HEK293 (cell line): ENCODE measurements at regions not wholly inside any gene's neighbourhood (a gene's known extent, or its start where the extent isn't known, plus 50 kb on each side); places are given as distances from the start of the nearest gene placed in this dataset.

Source experiments
- CTCF ChIA-PET: fragments of 350-600 bp; formaldehyde crosslinking; extraction: SDS; loops from one replicate; lab custom pipeline; 2021; ENCODE audit warnings: antibody characterized with exemption; lab: Yijun Ruan, JAX
- POLR2A ChIA-PET: fragments of 300-600 bp; formaldehyde crosslinking; extraction: SDS; loops from one replicate; lab custom pipeline; 2020; ENCODE audit warnings: antibody characterized with exemption, inconsistent platforms; lab: Yijun Ruan, JAX
- H3K27ac ChIP-seq: fragments of 200-500 bp; sonication (Bioruptor generic); 2 replicates; pipeline ENCODE4 v1.5.1; 2014; ENCODE audit warnings: low read depth, low read length, control low read depth, inconsistent platforms; ENCODE audit errors: extremely low read depth
- H3K36me3 ChIP-seq, 2 experiments: fragments of 200-500 bp in 1 of 2; sonication (Bioruptor generic) in 1 of 2; 1 replicate in 1 of 2; 2 replicates in 1 of 2; pipeline ENCODE4 v1.5.1; 2014 to 2017; ENCODE audit warnings: inconsistent platforms in 2 of 2, low read length in 2 of 2; ENCODE audit not compliant: control insufficient read depth in 2 of 2, insufficient read depth in 1 of 2
- H3K4me1 ChIP-seq: fragments of 200-500 bp; sonication (Bioruptor generic); 2 replicates; pipeline ENCODE4 v1.5.1; 2014; ENCODE audit warnings: mild to moderate bottlenecking, low read length, inconsistent platforms; ENCODE audit not compliant: control insufficient read depth, insufficient read depth
- H3K4me3 ChIP-seq: 2 replicates; pipeline ENCODE4 v1.5.1; 2011; ENCODE audit warnings: low read depth, mild to moderate bottlenecking, control low read depth, low read length, moderate library complexity
- H3K9me3 ChIP-seq: fragments of 200-500 bp; sonication (Bioruptor generic); 2 replicates; pipeline ENCODE4 v1.5.1; 2014; ENCODE audit warnings: low read depth, low read length, inconsistent platforms; ENCODE audit not compliant: control insufficient read depth, insufficient read depth
- ATF2 ChIP-seq: fragments of 450-650 bp; formaldehyde crosslinking; IDR thresholded peaks from 2 replicates; pipeline ENCODE4 v1.5.1; 2016; ENCODE audit warnings: missing biosample characterization, missing genetic modification characterization, low read depth
- FEZF1 ChIP-seq: fragments of 450-650 bp; formaldehyde crosslinking; IDR thresholded peaks from 2 replicates; pipeline ENCODE4 v1.5.1; 2016; ENCODE audit warnings: missing biosample characterization, missing genetic modification characterization
- GFI1B ChIP-seq: fragments of 450-650 bp; formaldehyde crosslinking; IDR thresholded peaks from 2 replicates; pipeline ENCODE4 v1.5.1; 2016; ENCODE audit warnings: missing biosample characterization, missing genetic modification characterization
- MEIS1 ChIP-seq: sonication (generic); formaldehyde crosslinking; IDR thresholded peaks from 2 replicates; pipeline ENCODE4 v1.8.1; 2022; ENCODE audit warnings: missing genetic modification reagents, mild to moderate bottlenecking, borderline replicate concordance
- TRIM28 ChIP-seq: IDR thresholded peaks from 2 replicates; pipeline ENCODE4 v1.6.1; 2011; ENCODE audit warnings: low read length, control low read depth, borderline replicate concordance
- ZNF10 ChIP-seq: fragments of 450-650 bp; formaldehyde crosslinking; IDR thresholded peaks from 2 replicates; pipeline ENCODE4 v1.5.1; 2017; ENCODE audit warnings: missing biosample characterization, missing genetic modification characterization
- ZNF311 ChIP-seq: fragments of 450-650 bp; formaldehyde crosslinking; IDR thresholded peaks from 2 replicates; pipeline ENCODE4 v1.5.1; 2017; ENCODE audit warnings: missing biosample characterization, missing genetic modification characterization, borderline replicate concordance
- ZNF366 ChIP-seq: fragments of 450-650 bp; formaldehyde crosslinking; conservative IDR thresholded peaks from 2 replicates; pipeline ENCODE4 v1.5.1; 2016; ENCODE audit warnings: missing biosample characterization, missing genetic modification characterization
- ZNF404 ChIP-seq: fragments of 450-650 bp; formaldehyde crosslinking; IDR thresholded peaks from 2 replicates; pipeline ENCODE4 v1.5.1; 2017; ENCODE audit warnings: missing biosample characterization, missing genetic modification characterization
- ZNF624 ChIP-seq: fragments of 450-650 bp; formaldehyde crosslinking; IDR thresholded peaks from 2 replicates; pipeline ENCODE4 v1.5.1; 2017; ENCODE audit warnings: missing biosample characterization, missing genetic modification characterization
- ZNF629 ChIP-seq: fragments of 450-650 bp; formaldehyde crosslinking; IDR thresholded peaks from 2 replicates; pipeline ENCODE4 v1.5.1; 2017; ENCODE audit warnings: missing biosample characterization, missing genetic modification characterization
- ZNF843 ChIP-seq: fragments of 450-650 bp; formaldehyde crosslinking; IDR thresholded peaks from 2 replicates; pipeline ENCODE4 v1.5.1; 2016; ENCODE audit warnings: missing biosample characterization, missing genetic modification characterization
- TF ChIP-seq, protein P1 (sequence below): fragments of 450-650 bp; formaldehyde crosslinking; IDR thresholded peaks from 2 replicates; pipeline ENCODE4 v1.5.1; 2017; ENCODE audit warnings: missing biosample characterization, missing genetic modification characterization
- TF ChIP-seq, protein P2 (sequence below): fragments of 450-650 bp; IDR thresholded peaks from 2 replicates; pipeline ENCODE4 v1.5.1; 2018; ENCODE audit warnings: missing biosample characterization, missing genetic modification characterization
- TF ChIP-seq, protein P3 (sequence below): fragments of 450-650 bp; formaldehyde crosslinking; IDR thresholded peaks from 2 replicates; pipeline ENCODE4 v1.5.1; 2016; ENCODE audit warnings: missing biosample characterization, missing genetic modification characterization
- TF ChIP-seq, protein P4 (sequence below): fragments of 450-650 bp; formaldehyde crosslinking; IDR thresholded peaks from 2 replicates; pipeline ENCODE4 v1.5.1; 2016; ENCODE audit warnings: missing biosample characterization, missing genetic modification characterization, borderline replicate concordance
- TF ChIP-seq, protein P5 (sequence below): fragments of 450-650 bp; formaldehyde crosslinking; IDR thresholded peaks from 2 replicates; pipeline ENCODE4 v1.5.1; 2017; ENCODE audit warnings: missing biosample characterization, missing genetic modification characterization

- TF ChIP-seq, protein P1, sequence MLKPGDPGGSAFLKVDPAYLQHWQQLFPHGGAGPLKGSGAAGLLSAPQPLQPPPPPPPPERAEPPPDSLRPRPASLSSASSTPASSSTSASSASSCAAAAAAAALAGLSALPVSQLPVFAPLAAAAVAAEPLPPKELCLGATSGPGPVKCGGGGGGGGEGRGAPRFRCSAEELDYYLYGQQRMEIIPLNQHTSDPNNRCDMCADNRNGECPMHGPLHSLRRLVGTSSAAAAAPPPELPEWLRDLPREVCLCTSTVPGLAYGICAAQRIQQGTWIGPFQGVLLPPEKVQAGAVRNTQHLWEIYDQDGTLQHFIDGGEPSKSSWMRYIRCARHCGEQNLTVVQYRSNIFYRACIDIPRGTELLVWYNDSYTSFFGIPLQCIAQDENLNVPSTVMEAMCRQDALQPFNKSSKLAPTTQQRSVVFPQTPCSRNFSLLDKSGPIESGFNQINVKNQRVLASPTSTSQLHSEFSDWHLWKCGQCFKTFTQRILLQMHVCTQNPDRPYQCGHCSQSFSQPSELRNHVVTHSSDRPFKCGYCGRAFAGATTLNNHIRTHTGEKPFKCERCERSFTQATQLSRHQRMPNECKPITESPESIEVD (tag by site-specific recombination) = no peak
These were observed 62.0 kb upstream of the MAP3K7 start (continued) for GRCh38 chr6:90648873-90649272.

DNA sequence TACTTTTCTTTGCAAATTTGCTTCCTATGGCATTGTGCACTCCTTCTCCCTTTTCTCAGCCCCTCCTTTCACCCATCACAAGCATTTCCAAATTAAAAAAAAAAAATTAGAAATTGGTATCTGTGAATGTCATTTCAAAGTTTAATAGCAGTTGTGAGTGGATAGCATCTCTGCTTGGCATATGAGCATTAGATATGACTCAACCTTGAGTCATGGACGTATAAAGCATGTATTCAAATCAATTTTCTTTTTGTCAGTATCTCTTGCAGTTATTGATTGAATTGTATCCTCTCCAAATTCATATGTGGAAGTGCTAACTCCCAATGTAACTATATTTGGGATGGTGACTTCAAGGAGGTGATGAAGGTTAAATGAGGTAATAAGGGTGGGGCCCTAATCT lies 60.1 kb upstream of the MAP3K7 start:
- POLR2A ChIA-PET = no interaction called here
- H3K9me3 ChIP-seq = no peaks in the 10 kb centered on the region
- TF ChIP-seq TRIM28 (0 out of 2 replicates have a peak, but pooled peaks have one; percentile 25), ZNF10 (tag by site-specific recombination) (no peak)
- TF ChIP-seq, protein P2, sequence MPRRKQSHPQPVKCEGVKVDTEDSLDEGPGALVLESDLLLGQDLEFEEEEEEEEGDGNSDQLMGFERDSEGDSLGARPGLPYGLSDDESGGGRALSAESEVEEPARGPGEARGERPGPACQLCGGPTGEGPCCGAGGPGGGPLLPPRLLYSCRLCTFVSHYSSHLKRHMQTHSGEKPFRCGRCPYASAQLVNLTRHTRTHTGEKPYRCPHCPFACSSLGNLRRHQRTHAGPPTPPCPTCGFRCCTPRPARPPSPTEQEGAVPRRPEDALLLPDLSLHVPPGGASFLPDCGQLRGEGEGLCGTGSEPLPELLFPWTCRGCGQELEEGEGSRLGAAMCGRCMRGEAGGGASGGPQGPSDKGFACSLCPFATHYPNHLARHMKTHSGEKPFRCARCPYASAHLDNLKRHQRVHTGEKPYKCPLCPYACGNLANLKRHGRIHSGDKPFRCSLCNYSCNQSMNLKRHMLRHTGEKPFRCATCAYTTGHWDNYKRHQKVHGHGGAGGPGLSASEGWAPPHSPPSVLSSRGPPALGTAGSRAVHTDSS (tag by site-specific recombination) = 0 out of 2 replicates have a peak, but pooled peaks have one; percentile 30
- TF ChIP-seq, protein P3, sequence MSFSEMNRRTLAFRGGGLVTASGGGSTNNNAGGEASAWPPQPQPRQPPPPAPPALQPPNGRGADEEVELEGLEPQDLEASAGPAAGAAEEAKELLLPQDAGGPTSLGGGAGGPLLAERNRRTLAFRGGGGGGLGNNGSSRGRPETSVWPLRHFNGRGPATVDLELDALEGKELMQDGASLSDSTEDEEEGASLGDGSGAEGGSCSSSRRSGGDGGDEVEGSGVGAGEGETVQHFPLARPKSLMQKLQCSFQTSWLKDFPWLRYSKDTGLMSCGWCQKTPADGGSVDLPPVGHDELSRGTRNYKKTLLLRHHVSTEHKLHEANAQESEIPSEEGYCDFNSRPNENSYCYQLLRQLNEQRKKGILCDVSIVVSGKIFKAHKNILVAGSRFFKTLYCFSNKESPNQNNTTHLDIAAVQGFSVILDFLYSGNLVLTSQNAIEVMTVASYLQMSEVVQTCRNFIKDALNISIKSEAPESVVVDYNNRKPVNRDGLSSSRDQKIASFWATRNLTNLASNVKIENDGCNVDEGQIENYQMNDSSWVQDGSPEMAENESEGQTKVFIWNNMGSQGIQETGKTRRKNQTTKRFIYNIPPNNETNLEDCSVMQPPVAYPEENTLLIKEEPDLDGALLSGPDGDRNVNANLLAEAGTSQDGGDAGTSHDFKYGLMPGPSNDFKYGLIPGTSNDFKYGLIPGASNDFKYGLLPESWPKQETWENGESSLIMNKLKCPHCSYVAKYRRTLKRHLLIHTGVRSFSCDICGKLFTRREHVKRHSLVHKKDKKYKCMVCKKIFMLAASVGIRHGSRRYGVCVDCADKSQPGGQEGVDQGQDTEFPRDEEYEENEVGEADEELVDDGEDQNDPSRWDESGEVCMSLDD (tag by site-specific recombination) = no peak
- TF ChIP-seq, all 188 proteins: peak for 2
- Histone ChIP-seq H3K4me1 (peaks cover 20% of the 10 kb centered on the region), H3K4me3 (no peak overlapping the region), H3K36me3 (no peaks in the 10 kb centered on the region), H3K27ac (no peak overlapping the region)
- CTCF ChIA-PET = no interaction called here

GRCh38 chr6:90645634-90646033 lies 58.8 kb upstream of the MAP3K7 start:
- peaks cover 13% of the 10 kb centered on the region for H3K4me1 ChIP-seq
- H3K36me3 ChIP-seq = no peaks in the 10 kb centered on the region
- ChIA-PET CTCF (interaction anchor here (1.5 kb wide), 1 partner anchor 14 kb away, joined by 4 read pairs; no protein-coding TSS in a partner anchor), POLR2A (no interaction called here)
- no peak overlapping the region for H3K27ac ChIP-seq
- no peak overlapping the region for H3K4me3 ChIP-seq
- H3K9me3 ChIP-seq = no peaks in the 10 kb centered on the region
- peak; percentile 95 for TF ChIP-seq GFI1B
- TF ChIP-seq ZNF366 = 0 out of 2 replicates have a peak, but pooled peaks have one; percentile 25
- TF ChIP-seq, protein P4, sequence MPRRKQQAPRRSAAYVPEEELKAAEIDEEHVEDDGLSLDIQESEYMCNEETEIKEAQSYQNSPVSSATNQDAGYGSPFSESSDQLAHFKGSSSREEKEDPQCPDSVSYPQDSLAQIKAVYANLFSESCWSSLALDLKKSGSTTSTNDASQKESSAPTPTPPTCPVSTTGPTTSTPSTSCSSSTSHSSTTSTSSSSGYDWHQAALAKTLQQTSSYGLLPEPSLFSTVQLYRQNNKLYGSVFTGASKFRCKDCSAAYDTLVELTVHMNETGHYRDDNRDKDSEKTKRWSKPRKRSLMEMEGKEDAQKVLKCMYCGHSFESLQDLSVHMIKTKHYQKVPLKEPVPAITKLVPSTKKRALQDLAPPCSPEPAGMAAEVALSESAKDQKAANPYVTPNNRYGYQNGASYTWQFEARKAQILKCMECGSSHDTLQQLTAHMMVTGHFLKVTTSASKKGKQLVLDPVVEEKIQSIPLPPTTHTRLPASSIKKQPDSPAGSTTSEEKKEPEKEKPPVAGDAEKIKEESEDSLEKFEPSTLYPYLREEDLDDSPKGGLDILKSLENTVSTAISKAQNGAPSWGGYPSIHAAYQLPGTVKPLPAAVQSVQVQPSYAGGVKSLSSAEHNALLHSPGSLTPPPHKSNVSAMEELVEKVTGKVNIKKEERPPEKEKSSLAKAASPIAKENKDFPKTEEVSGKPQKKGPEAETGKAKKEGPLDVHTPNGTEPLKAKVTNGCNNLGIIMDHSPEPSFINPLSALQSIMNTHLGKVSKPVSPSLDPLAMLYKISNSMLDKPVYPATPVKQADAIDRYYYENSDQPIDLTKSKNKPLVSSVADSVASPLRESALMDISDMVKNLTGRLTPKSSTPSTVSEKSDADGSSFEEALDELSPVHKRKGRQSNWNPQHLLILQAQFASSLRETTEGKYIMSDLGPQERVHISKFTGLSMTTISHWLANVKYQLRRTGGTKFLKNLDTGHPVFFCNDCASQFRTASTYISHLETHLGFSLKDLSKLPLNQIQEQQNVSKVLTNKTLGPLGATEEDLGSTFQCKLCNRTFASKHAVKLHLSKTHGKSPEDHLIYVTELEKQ (tag by site-specific recombination) = peak; percentile 26; the same call in 1 of the 2 replicates
- TF ChIP-seq, protein P5, sequence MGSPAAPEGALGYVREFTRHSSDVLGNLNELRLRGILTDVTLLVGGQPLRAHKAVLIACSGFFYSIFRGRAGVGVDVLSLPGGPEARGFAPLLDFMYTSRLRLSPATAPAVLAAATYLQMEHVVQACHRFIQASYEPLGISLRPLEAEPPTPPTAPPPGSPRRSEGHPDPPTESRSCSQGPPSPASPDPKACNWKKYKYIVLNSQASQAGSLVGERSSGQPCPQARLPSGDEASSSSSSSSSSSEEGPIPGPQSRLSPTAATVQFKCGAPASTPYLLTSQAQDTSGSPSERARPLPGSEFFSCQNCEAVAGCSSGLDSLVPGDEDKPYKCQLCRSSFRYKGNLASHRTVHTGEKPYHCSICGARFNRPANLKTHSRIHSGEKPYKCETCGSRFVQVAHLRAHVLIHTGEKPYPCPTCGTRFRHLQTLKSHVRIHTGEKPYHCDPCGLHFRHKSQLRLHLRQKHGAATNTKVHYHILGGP (tag by site-specific recombination) = 0 out of 2 replicates have a peak, but pooled peaks have one; percentile 16
- TF ChIP-seq ZNF843 (tag by site-specific recombination) = peak; percentile 59; the same call in 1 of the 2 replicates
- TF ChIP-seq, protein P1 (tag by site-specific recombination) = peak; percentile 80
- no peak for TF ChIP-seq MEIS1 (CRISPR knock-in tag)
- no peak for TF ChIP-seq ZNF624
- TF ChIP-seq ATF2 (tag by site-specific recombination) = peak; percentile 38; the same call in 1 of the 2 replicates
- TF ChIP-seq FEZF1 (tag by site-specific recombination) = peak; percentile 58
- TF ChIP-seq ZNF404 (tag by site-specific recombination) = no peak
- peak; percentile 39 for TF ChIP-seq ZNF629 (tag by site-specific recombination)
- TF ChIP-seq ZNF311 (tag by site-specific recombination) = no peak
